ENCODE measurements at regions not wholly inside any gene's neighbourhood (a gene's known extent, or its start where the extent isn't known, plus 50 kb on each side); places are given as distances from the start of the nearest gene placed in this dataset.

DNA sequence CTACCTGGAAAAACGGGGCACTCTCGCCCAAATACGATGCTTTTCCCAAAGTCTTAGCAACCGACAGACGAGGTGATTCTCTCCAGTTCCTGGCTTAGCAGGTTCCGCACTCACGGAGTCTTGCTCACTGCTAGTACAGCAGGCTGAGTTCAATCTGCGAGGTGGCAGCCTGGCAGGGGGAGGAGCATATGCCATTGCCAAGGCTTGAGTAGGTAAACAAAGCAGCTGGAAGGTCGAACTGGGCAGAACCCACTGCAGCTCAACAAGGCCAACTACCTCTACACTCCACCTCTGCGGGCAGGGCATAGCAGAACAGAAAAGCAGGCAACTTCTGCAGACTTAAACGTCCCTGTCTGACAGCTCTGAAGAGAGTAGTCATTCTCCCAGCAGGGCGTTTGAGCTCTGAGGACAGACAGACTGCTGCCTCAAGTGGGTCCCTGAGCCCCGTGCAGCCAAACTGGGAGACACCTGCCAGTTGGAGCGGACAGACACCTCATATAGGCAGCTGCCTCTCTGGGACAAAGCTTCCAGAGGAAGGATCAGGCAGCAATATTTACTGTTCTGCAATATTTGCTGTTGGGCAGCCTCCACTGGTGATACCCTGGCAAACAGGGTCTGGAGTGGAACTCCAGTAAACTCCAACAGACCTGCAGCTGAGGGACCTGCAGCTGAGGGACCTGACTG, 73.4 kb upstream of the CADM2 start:
- peak; percentile 71 for DNase-seq

DNA sequence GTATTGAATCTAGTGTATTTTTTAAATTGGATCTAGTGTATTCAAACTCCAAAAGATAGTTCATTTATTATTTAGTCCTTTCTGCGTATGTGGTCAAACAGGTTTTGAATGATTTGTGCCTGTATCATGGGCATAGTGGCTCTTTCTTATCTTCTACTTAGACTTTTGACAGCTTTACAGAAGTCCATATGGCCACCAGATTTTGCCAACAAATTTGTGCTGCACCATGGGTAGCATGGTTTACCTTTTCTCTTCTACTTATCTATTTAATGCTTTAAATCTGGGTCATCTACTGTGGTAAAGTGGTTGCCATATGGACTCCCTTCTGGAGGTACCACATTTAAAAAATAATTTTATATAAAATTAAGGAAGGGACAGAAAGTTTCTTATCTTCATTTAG, 66.9 kb upstream of the CADM2 start:
- no peak for DNase-seq

DNA sequence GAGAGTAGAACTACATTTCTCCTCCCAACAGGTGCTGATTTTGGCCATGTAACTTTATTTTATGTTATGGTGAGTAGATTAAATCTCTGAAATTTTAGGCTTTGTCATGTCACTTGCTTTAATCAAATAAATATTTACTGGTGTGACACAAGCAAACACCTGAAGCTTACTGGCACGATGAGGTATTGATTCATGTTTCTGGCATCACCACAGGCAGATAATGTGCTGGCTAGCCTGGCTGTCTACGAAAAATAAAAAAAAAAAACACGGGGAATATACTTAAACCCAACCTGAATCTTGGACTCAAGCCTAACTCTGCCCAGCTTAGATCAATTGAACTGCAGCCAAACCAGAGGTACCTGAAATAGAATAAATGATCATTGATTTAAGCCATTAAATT, 65.6 kb upstream of the CADM2 start:
- peak; percentile 83 for DNase-seq

DNA sequence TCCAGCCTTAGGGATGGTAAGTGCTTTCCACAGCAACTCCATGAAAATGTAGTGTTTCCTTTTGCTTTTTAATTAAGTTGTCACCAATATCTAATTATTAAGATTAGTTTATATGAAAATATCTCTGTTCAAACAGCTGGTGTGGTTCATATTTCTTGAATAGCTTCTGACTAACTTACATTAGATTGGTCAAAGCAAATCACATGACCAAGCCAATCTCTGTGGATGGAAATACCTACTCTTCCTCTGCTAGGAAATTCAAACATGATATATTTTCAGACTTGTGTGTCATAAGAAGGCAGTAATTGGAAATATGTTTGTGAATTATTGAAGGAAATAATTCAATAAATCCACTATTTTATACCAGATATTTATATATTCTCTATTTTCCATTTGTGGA, 54.6 kb upstream of the CADM2 start:
- no peak for DNase-seq

DNA sequence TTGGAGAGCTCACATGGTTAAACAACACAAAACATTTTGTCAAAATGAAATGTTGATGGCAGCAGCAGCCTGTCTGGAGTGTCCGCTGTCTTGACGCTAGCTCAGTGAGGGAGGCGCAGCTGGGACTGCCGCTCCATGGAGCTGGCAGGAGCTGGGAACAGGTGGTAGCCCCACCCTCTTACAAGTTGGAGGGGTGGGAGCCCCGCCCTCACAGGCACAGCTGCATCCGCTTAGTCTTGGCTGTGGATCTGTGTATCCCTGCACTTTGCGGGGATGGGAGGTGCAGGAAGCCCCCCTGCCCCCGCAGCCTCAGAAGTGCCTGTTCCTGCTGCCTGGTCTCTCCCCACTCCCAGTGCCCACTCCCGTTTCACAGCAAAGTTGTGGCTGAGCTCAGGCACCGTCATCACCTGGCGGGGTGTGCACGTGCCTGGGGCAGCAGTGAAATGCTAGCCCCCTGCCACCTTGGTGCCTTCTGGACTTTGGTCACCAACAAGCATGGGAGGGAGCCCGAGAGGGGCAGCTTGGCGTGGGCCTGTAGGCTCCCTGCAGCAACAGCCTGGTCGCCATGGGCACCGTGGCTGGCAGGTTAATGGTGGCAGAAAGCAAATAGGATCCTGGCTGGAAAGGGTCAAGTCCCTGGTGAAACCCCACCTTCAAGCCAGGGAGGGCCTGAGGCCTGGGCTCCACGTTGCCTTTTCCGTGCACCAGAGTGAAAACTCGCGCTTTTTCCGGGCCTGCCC, 53.8 kb upstream of the CADM2 start:
- no peak for DNase-seq

DNA sequence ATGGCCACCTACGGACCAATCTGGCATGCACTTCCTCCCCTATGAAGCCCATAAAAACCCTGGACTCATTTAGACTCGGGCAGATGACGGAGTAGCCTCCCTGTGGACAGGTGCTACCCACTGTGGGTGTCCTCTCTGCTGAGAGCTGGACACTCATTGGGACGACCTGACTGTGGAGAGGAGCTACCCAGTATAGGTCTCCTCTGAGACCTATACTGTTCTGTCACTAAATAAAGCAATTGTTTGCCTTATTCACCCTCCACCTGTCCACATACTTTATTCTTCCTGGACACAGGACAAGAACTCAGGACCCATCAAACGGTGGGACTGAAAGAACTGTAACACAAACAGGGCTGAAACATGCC, 53.3 kb upstream of the CADM2 start:
- no peak for DNase-seq

DNA sequence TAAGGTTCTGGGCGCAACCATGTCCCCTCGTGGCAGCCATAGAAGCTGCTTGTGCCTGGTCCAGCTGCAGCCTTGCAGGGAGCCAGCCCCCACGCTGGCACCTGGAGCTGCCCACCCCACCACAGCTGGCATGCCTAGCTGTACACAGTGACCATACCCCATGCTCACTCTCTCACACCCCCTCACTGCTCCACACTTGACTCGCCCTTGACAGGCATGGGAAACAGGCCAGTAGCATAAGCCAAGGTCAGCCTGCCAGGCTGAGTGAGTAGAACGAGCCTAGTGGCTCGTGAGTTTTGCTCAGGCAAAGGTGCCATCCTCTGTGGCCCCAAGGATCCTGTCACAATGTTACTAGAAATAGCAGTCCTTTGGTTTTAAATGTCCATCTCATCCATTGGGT, 52.7 kb upstream of the CADM2 start:
- no peak for DNase-seq
